AG09319 (cell line): ENCODE measurements at regions not wholly inside any gene's neighbourhood (a gene's known extent, or its start where the extent isn't known, plus 50 kb on each side); places are given as distances from the start of the nearest gene placed in this dataset.

Experiments used
- DNase-seq: peaks from one replicate; pipeline ENCODE4 v3.0.0-alpha.2; 2010; ENCODE audit warnings: low read depth; ENCODE audit errors: extremely low read depth
- TF ChIP-seq, protein P1 (sequence below): IDR thresholded peaks from 2 replicates; pipeline ENCODE4 v1.5.1; 2011; ENCODE audit warnings: low read depth, mild to moderate bottlenecking, inconsistent platforms, low read length, moderate library complexity

DNA sequence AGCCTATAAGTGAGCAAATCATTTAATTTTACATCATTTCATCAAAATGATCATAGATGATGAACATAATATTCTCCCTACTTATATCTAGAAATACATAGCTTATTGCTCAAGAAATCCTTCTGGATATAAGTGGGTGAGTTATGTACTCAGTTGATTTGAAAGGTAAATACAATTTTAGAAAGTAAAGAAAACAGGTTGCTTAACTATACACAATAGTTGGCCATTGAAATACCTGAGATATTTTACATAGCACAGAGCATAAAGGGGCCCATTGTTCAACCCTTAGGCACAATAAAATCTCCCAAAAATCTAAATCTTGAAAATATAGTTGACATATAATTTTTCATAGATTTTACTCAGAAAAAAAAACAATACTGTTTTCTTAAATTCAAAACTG, 782.0 kb upstream of the KLHL1 start:
- TF ChIP-seq, protein P1, sequence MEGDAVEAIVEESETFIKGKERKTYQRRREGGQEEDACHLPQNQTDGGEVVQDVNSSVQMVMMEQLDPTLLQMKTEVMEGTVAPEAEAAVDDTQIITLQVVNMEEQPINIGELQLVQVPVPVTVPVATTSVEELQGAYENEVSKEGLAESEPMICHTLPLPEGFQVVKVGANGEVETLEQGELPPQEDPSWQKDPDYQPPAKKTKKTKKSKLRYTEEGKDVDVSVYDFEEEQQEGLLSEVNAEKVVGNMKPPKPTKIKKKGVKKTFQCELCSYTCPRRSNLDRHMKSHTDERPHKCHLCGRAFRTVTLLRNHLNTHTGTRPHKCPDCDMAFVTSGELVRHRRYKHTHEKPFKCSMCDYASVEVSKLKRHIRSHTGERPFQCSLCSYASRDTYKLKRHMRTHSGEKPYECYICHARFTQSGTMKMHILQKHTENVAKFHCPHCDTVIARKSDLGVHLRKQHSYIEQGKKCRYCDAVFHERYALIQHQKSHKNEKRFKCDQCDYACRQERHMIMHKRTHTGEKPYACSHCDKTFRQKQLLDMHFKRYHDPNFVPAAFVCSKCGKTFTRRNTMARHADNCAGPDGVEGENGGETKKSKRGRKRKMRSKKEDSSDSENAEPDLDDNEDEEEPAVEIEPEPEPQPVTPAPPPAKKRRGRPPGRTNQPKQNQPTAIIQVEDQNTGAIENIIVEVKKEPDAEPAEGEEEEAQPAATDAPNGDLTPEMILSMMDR, result no peak
- DNase-seq, result no peak

DNA sequence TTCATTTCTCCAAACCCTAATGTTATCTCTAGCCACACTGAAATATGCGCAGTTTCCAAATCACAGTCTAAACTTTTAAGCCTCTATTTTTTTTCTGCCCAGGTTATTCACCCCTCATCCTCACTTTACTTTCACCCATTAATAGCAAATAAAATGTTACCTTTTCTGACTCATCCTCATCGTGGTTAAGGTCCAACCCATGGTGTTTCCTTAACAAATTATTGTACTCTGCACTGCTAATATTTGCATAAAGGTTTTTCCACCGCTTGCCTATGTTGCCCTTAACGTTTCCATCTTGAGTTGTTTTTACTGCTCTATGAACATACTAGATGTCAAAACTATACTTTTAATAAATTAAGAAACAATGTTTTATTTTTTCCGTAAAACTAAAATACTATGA, 780.9 kb upstream of the KLHL1 start:
- DNase-seq, result no peak
- TF ChIP-seq, protein P1, result no peak

DNA sequence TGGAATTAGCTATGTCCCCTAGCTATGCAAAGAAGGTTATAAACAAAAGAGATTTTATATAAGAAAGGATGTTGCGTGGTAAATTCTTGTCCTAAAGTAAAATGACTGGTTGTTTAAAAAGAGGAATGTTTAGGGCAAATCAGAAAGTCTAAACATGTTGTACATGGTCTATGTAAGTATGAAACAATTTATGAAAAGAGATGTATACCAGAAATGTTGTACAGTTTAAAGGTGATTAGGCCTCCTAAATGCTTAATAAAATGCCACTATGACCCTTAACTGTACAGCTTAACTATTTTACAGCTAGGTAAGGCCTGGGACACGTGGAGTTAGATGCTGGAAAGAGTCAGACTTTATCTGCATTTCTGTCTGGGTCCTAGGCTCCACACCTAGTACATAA, 775.9 kb upstream of the KLHL1 start:
- TF ChIP-seq, protein P1, result no peak
- DNase-seq, result no peak

DNA sequence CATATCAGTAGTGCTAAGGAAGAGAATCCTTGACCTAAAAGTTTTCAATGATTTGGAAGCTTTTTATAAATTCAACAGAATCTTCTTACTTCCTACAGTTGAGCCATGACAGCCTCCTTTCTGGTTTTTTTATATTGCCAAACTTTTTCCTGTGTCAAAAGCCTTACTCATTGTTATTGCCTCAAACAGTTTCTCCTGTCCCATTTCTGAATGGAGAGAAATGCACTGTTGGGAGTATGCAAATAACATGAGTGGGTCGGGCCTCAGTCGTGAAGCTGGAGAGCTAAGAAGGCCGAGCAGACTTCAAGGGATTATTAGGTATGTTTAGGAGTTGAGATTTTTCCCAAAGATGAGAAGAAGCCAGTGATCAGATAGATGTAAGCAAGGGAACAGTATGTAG, 766.4 kb upstream of the KLHL1 start:
- TF ChIP-seq, protein P1, result no peak
- DNase-seq, result no peak

DNA sequence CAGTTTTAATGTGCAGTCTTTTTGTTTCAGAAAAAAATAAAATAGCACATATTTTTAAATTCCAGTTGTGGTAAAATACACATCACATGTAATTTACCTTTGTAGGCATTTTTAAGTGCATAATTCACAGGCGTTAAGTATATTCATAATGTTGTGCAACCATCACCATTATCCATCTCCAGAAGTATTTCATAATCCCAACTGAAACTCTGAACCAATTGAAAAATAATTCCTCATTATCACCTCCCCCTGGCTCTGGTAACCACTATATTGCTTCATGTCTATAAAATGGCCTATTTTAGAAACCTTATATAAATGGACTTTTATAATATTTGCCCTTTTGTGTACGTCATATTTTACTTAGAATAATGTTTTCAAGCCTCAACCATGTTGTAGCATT, 756.5 kb upstream of the KLHL1 start:
- no peak for DNase-seq
- TF ChIP-seq, protein P1, result no peak

DNA sequence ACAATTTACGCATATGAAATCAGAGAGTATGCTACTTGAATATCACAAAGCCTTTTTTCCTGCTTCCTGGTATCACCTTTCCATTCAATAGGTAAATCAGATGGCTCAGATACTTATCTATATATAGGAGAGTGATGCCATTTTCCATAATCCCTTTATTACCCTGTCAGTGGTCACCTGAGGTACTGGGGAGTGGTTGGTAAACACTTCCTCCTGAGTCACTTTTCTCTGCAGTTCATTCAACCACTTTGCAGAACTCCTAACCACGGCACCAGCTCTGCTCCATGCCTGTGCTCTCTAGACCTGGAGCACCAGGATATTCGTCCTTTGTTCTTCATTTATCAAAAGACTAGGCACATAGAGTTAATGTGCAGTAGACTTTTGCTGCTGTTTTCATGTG, 748.5 kb upstream of the KLHL1 start:
- DNase-seq, result no peak

DNA sequence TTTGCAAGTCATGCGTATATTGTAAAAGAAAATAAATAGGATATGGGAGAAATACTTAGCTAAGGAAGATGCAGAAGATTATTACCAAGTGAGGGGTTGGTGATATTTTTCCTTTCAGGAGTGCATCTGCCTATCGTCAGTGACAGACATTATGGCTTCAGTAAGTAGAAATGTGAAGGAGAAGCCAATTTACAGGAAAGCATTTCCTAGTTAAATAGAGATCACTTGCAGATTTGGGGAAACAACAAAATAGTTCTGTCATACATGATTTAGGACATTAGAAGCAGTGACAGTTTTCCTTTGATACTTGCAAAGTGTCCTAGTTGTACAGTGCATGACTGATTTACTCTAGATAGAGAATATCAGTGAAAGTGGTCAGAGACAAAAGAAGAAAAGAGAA, 747.8 kb upstream of the KLHL1 start:
- DNase-seq, result no peak
- TF ChIP-seq, protein P1, result no peak

More for the DNA sequence above, 748.5 kb upstream of the KLHL1 start:
- TF ChIP-seq, protein P1, result no peak
